GM13977 (cell line): ENCODE measurements at regions not wholly inside any gene's neighbourhood (a gene's known extent, or its start where the extent isn't known, plus 50 kb on each side); places are given as distances from the start of the nearest gene placed in this dataset.

Source experiments
- DNase-seq: peaks from one replicate; pipeline ENCODE4 v3.0.0; 2012; ENCODE audit warnings: low spot score
- CTCF ChIP-seq: IDR thresholded peaks from 2 replicates; pipeline ENCODE4 v1.5.1; 2012; ENCODE audit warnings: mild to moderate bottlenecking, control low read depth; ENCODE audit not compliant: insufficient read depth; ENCODE audit errors: extremely low read depth, missing control alignments
- in situ Hi-C: fragments of 300-500 bp; cut with MboI; formaldehyde crosslinking; loops from one replicate; pipeline ENCODE4 v1.12.0; 2022; ENCODE audit warnings: low sequenced_read_pairs, low pct_unique_long_range_greater_than_20kb, mixed read lengths, inconsistent platforms; ENCODE audit not compliant: unreplicated experiment

GRCh38 chr1:229159668-229160544, 111.0 kb upstream of the RAB4A start:
- no peak for DNase-seq
- in situ Hi-C loops: no loop called here
- TF ChIP-seq CTCF: no peak

GRCh38 chr1:229161740-229162139, 109.2 kb upstream of the RAB4A start:
- no peak for TF ChIP-seq CTCF
- DNase-seq: no peak
- in situ Hi-C loops: no loop called here

- no peak for TF ChIP-seq CTCF
- in situ Hi-C loops: no loop called here
- no peak for DNase-seq
Observed at GRCh38 chr1:229162825-229163515, 107.9 kb upstream of the RAB4A start.

GRCh38 chr1:229164348-229164747, 106.6 kb upstream of the RAB4A start:
- in situ Hi-C loops: no loop called here
- DNase-seq: no peak
- TF ChIP-seq CTCF: no peak

- TF ChIP-seq CTCF: no peak
- in situ Hi-C loops: no loop called here
- DNase-seq: no peak
Observed at GRCh38 chr1:229164836-229165735, 105.8 kb upstream of the RAB4A start.

- no peak for TF ChIP-seq CTCF
- in situ Hi-C loops: no loop called here
- DNase-seq: no peak
Observed at GRCh38 chr1:229167318-229167717, 103.6 kb upstream of the RAB4A start.
